ENCODE measurements at regions not wholly inside any gene's neighbourhood (a gene's known extent, or its start where the extent isn't known, plus 50 kb on each side); places are given as distances from the start of the nearest gene placed in this dataset.
"Not testable (repeated sequence)": the region's sequence is repeated elsewhere in the genome, so short reads cannot be mapped to it uniquely, and the experiment has no call there.

- no peak for DNase-seq (ENCODE audit: low read depth in 2 of 3, low spot score in 1 of 3)
Observed at GRCh38 chr5:40160435-40160834, 519.3 kb upstream of the PTGER4 start.

GRCh38 chr5:40154194-40154593 is 525.5 kb upstream of the PTGER4 start:
- DNase-seq (ENCODE audit: low read depth in 2 of 3, low spot score in 1 of 3) = no peak

- no peak for DNase-seq (ENCODE audit: low read depth in 2 of 3, low spot score in 1 of 3)
Observed at GRCh38 chr5:40150896-40151295, 528.8 kb upstream of the PTGER4 start.

GRCh38 chr5:40141896-40142295 is 537.8 kb upstream of the PTGER4 start:
- no peak for DNase-seq (ENCODE audit: low read depth in 2 of 3, low spot score in 1 of 3)

- DNase-seq (ENCODE audit: low read depth in 2 of 3, low spot score in 1 of 3) = no peak
Observed at GRCh38 chr5:40141418-40141817, 538.3 kb upstream of the PTGER4 start.

GRCh38 chr5:40137223-40137622 is 542.5 kb upstream of the PTGER4 start:
- DNase-seq (ENCODE audit: low read depth in 2 of 3, low spot score in 1 of 3) = no peak

- DNase-seq (ENCODE audit: low read depth in 2 of 3, low spot score in 1 of 3) = no peak
Observed at GRCh38 chr5:40134883-40135520, 544.7 kb upstream of the PTGER4 start.

GRCh38 chr5:40124367-40124766 is 555.3 kb upstream of the PTGER4 start:
- peak in 1 of 3 donors; percentile 2 for DNase-seq (ENCODE audit: low read depth in 2 of 3, low spot score in 1 of 3)

- DNase-seq (ENCODE audit: low read depth in 2 of 3, low spot score in 1 of 3) = no peak
Observed at GRCh38 chr5:40121236-40121635, 558.5 kb upstream of the PTGER4 start.

GRCh38 chr5:40112875-40113274 is 566.8 kb upstream of the PTGER4 start:
- no peak for DNase-seq (ENCODE audit: low read depth in 2 of 3, low spot score in 1 of 3)

GRCh38 chr5:40111036-40111435 is 568.7 kb upstream of the PTGER4 start:
- not testable (repeated sequence) for DNase-seq (ENCODE audit: low read depth in 2 of 3, low spot score in 1 of 3)

GRCh38 chr5:40108764-40109390 is 570.8 kb upstream of the PTGER4 start:
- not testable (repeated sequence) for DNase-seq (ENCODE audit: low read depth in 2 of 3, low spot score in 1 of 3)

GRCh38 chr5:40107786-40108185 is 571.9 kb upstream of the PTGER4 start:
- DNase-seq (ENCODE audit: low read depth in 2 of 3, low spot score in 1 of 3) = not testable (repeated sequence)

GRCh38 chr5:40106847-40107246 is 572.9 kb upstream of the PTGER4 start:
- DNase-seq (ENCODE audit: low read depth in 2 of 3, low spot score in 1 of 3) = no peak

- no peak for DNase-seq (ENCODE audit: low read depth in 2 of 3, low spot score in 1 of 3)
Observed at GRCh38 chr5:40098313-40098712, 581.4 kb upstream of the PTGER4 start.

- no peak for DNase-seq (ENCODE audit: low read depth in 2 of 3, low spot score in 1 of 3)
Observed at GRCh38 chr5:40093550-40093949, 586.2 kb upstream of the PTGER4 start.

GRCh38 chr5:40089269-40089668 is 590.4 kb upstream of the PTGER4 start:
- DNase-seq (ENCODE audit: low read depth in 2 of 3, low spot score in 1 of 3) = no peak

GRCh38 chr5:40084614-40085013 is 595.1 kb upstream of the PTGER4 start:
- no peak for DNase-seq (ENCODE audit: low read depth in 2 of 3, low spot score in 1 of 3)

- no peak for DNase-seq (ENCODE audit: low read depth in 2 of 3, low spot score in 1 of 3)
Observed at GRCh38 chr5:40082313-40082712, 597.4 kb upstream of the PTGER4 start.

GRCh38 chr5:40080191-40080590 is 599.5 kb upstream of the PTGER4 start:
- no peak for DNase-seq (ENCODE audit: low read depth in 2 of 3, low spot score in 1 of 3)

GRCh38 chr5:40078898-40079575 is 600.7 kb upstream of the PTGER4 start:
- DNase-seq (ENCODE audit: low read depth in 2 of 3, low spot score in 1 of 3) = no peak

- no peak for DNase-seq (ENCODE audit: low read depth in 2 of 3, low spot score in 1 of 3)
Observed at GRCh38 chr5:40074826-40075225, 604.9 kb upstream of the PTGER4 start.
